Loucy (cell line): ENCODE measurements at regions not wholly inside any gene's neighbourhood (a gene's known extent, or its start where the extent isn't known, plus 50 kb on each side); places are given as distances from the start of the nearest gene placed in this dataset.

Source experiments
- H2AFZ ChIP-seq: fragments of 200-600 bp; sonication (generic); 2 replicates; pipeline ENCODE4 v1.6.0; 2016; ENCODE audit warnings: antibody characterized with exemption, mild to moderate bottlenecking, low read length, moderate library complexity
- H3F3A ChIP-seq: fragments of 200-600 bp; 2 replicates; pipeline ENCODE4 v1.6.0; 2016; ENCODE audit warnings: antibody characterized with exemption, low read depth, mild to moderate bottlenecking
- H3K27me3 ChIP-seq: fragments of 200-600 bp; sonication (generic); 2 replicates; pipeline ENCODE4 v1.6.1; 2014; ENCODE audit warnings: low read length, mild to moderate bottlenecking; ENCODE audit not compliant: insufficient read depth, poor library complexity, severe bottlenecking
- H3K36me3 ChIP-seq: fragments of 200-600 bp; sonication (generic); 2 replicates; pipeline ENCODE4 v1.6.1; 2016; ENCODE audit warnings: low read length; ENCODE audit not compliant: insufficient read depth
- H3K4me1 ChIP-seq: fragments of 200-600 bp; sonication (generic); 2 replicates; pipeline ENCODE4 v1.5.1; 2014; ENCODE audit warnings: low read length, mild to moderate bottlenecking; ENCODE audit not compliant: insufficient read depth, poor library complexity, severe bottlenecking
- H3K4me2 ChIP-seq: fragments of 200-600 bp; sonication (generic); 2 replicates; pipeline ENCODE4 v1.6.0; 2014; ENCODE audit warnings: antibody characterized with exemption, low read length, low read depth, mild to moderate bottlenecking; ENCODE audit not compliant: poor library complexity, severe bottlenecking
- H3K4me3 ChIP-seq: fragments of 200-600 bp; sonication (generic); 2 replicates; pipeline ENCODE4 v1.5.1; 2014; ENCODE audit warnings: low read length, mild to moderate bottlenecking, mixed read lengths; ENCODE audit not compliant: poor library complexity, severe bottlenecking
- H3K79me2 ChIP-seq: fragments of 200-600 bp; sonication (generic); 2 replicates; pipeline ENCODE4 v1.6.1; 2014; ENCODE audit warnings: low read length; ENCODE audit not compliant: insufficient read depth
- H3K9ac ChIP-seq: fragments of 200-600 bp; sonication (generic); 2 replicates; pipeline ENCODE4 v1.6.0; 2014; ENCODE audit warnings: mild to moderate bottlenecking, low read depth, low read length, moderate library complexity; ENCODE audit not compliant: poor library complexity, severe bottlenecking
- H3K9me2 ChIP-seq: fragments of 200-600 bp; sonication (generic); replicated peaks from 2 replicates; pipeline ENCODE4 v1.6.1; 2016; ENCODE audit warnings: low read depth, low read length, mixed read lengths
- H3K9me3 ChIP-seq: fragments of 200-600 bp; sonication (generic); 2 replicates; pipeline ENCODE4 v1.6.1; 2014; ENCODE audit warnings: mild to moderate bottlenecking, antibody characterized with exemption, low read length, low read depth; ENCODE audit not compliant: insufficient read depth
- H4K20me1 ChIP-seq: fragments of 200-600 bp; sonication (generic); 2 replicates; pipeline ENCODE4 v1.6.0; 2014; ENCODE audit warnings: antibody characterized with exemption, low read length, mild to moderate bottlenecking; ENCODE audit not compliant: insufficient read depth, poor library complexity, severe bottlenecking
- CTCF ChIP-seq: fragments of 200-600 bp; sonication (generic); conservative IDR thresholded peaks from 2 replicates; pipeline ENCODE4 v1.5.1; 2014; ENCODE audit warnings: mild to moderate bottlenecking, antibody characterized with exemption, low read length
- EZH2phosphoT487 ChIP-seq: fragments of 200-600 bp; IDR thresholded peaks from 2 replicates; pipeline ENCODE4 v1.6.1; 2018; ENCODE audit warnings: antibody characterized with exemption, mild to moderate bottlenecking, moderate library complexity, borderline replicate concordance

GRCh38 chr6:68400396-68400795, 234.7 kb upstream of the ADGRB3 start:
- H3K9ac ChIP-seq, result no peak overlapping the region
- H3K4me2 ChIP-seq, result no peak overlapping the region
- no peaks in the 10 kb centered on the region for H4K20me1 ChIP-seq
- no peaks in the 10 kb centered on the region for H3F3A ChIP-seq
- H2AFZ ChIP-seq, result no peak overlapping the region
- H3K9me3 ChIP-seq, result no peaks in the 10 kb centered on the region
- H3K9me2 ChIP-seq, result no peaks in the 10 kb centered on the region
- H3K4me1 ChIP-seq, result no peaks in the 10 kb centered on the region
- no peaks in the 10 kb centered on the region for H3K27me3 ChIP-seq
- H3K79me2 ChIP-seq, result no peaks in the 10 kb centered on the region
- no peak for TF ChIP-seq EZH2phosphoT487
- TF ChIP-seq CTCF, result peak; percentile 35
- no peaks in the 10 kb centered on the region for H3K36me3 ChIP-seq
- H3K4me3 ChIP-seq, result no peak overlapping the region

GRCh38 chr6:68391953-68392352, 243.1 kb upstream of the ADGRB3 start:
- H3F3A ChIP-seq, result no peaks in the 10 kb centered on the region
- no peak overlapping the region for H2AFZ ChIP-seq
- H3K27me3 ChIP-seq, result no peaks in the 10 kb centered on the region
- H3K4me2 ChIP-seq, result no peak overlapping the region
- no peaks in the 10 kb centered on the region for H4K20me1 ChIP-seq
- H3K9me2 ChIP-seq, result no peaks in the 10 kb centered on the region
- no peaks in the 10 kb centered on the region for H3K9me3 ChIP-seq
- no peak overlapping the region for H3K4me3 ChIP-seq
- no peaks in the 10 kb centered on the region for H3K79me2 ChIP-seq
- no peak overlapping the region for H3K9ac ChIP-seq
- no peaks in the 10 kb centered on the region for H3K36me3 ChIP-seq
- no peaks in the 10 kb centered on the region for H3K4me1 ChIP-seq
- TF ChIP-seq EZH2phosphoT487 (no peak), CTCF (no peak)

GRCh38 chr6:68372991-68373390, 262.1 kb upstream of the ADGRB3 start:
- H3F3A ChIP-seq, result no peaks in the 10 kb centered on the region
- no peak overlapping the region for H3K4me3 ChIP-seq
- H4K20me1 ChIP-seq, result no peaks in the 10 kb centered on the region
- H3K9me3 ChIP-seq, result no peaks in the 10 kb centered on the region
- H3K36me3 ChIP-seq, result no peaks in the 10 kb centered on the region
- H3K79me2 ChIP-seq, result no peaks in the 10 kb centered on the region
- TF ChIP-seq CTCF (no peak), EZH2phosphoT487 (no peak)
- H3K9ac ChIP-seq, result no peak overlapping the region
- H3K4me2 ChIP-seq, result no peak overlapping the region
- H3K4me1 ChIP-seq, result no peaks in the 10 kb centered on the region
- H2AFZ ChIP-seq, result no peak overlapping the region
- H3K27me3 ChIP-seq, result no peaks in the 10 kb centered on the region
- H3K9me2 ChIP-seq, result no peaks in the 10 kb centered on the region
